ENCODE measurements at regions not wholly inside any gene's neighbourhood (a gene's known extent, or its start where the extent isn't known, plus 50 kb on each side); places are given as distances from the start of the nearest gene placed in this dataset.

DNA sequence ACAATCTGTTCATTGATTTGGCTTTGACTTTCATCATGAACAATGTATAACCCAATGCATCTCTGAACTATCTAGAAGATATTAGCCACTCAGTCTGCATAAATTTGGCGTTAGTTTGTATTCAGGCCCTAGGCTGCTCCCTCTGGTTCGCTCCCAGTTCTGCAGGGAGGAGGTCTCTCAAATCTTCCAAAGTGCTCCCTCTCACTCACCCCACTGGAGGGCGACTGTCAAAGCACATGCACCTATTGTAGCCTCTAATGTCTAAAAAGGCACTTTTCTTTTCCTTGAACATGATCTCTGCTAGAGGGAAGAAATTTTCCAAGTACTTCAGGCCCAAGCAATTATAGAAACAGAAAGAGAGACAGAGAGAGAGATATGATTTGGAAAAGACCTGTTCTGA is 291.5 kb downstream of the TDRD15 start:
- Histone ChIP-seq H3K4me1 (peaks cover 9% of the 10 kb centered on the region), H3K79me2 (ENCODE audit: low read depth) (no peaks in the 10 kb centered on the region), H2AFZ (replicated peaks) (no peak overlapping the region), H4K20me1 (ENCODE audit: low read depth) (no peaks in the 10 kb centered on the region), H3K9ac (no peak overlapping the region), H3K9me3 (ENCODE audit: low read depth) (no peaks in the 10 kb centered on the region), H3K27me3 (no peaks in the 10 kb centered on the region), H3K27ac (no peak overlapping the region), H3K36me3 (no peaks in the 10 kb centered on the region), H3K4me3 (no peak overlapping the region), H3K4me2 (no peak overlapping the region), H3F3A (ENCODE audit: low read depth) (no peaks in the 10 kb centered on the region)
- Mint-ChIP-seq H3K27ac (no peak overlapping the region), H3K9me3 (peaks cover 4% of the 10 kb centered on the region), H3K4me3 (no peak overlapping the region), H3K36me3 (no peaks in the 10 kb centered on the region), H3K4me1 (peaks cover 12% of the 10 kb centered on the region), H3K27me3 (ENCODE audit: insufficient read depth, low read depth) (no peaks in the 10 kb centered on the region)
- peak; percentile 43 for DNase-seq (ENCODE audit: low spot score)
- no peak for TF ChIP-seq EZH2 (IDR thresholded peaks at IDR 0.05)
- TF ChIP-seq EZH2phosphoT487 (IDR thresholded peaks at IDR 0.05) = no peak
- TF ChIP-seq, protein P1, sequence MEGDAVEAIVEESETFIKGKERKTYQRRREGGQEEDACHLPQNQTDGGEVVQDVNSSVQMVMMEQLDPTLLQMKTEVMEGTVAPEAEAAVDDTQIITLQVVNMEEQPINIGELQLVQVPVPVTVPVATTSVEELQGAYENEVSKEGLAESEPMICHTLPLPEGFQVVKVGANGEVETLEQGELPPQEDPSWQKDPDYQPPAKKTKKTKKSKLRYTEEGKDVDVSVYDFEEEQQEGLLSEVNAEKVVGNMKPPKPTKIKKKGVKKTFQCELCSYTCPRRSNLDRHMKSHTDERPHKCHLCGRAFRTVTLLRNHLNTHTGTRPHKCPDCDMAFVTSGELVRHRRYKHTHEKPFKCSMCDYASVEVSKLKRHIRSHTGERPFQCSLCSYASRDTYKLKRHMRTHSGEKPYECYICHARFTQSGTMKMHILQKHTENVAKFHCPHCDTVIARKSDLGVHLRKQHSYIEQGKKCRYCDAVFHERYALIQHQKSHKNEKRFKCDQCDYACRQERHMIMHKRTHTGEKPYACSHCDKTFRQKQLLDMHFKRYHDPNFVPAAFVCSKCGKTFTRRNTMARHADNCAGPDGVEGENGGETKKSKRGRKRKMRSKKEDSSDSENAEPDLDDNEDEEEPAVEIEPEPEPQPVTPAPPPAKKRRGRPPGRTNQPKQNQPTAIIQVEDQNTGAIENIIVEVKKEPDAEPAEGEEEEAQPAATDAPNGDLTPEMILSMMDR (IDR thresholded peaks at IDR 0.05) = peak; percentile 52

- Histone ChIP-seq H3K4me3 (no peak overlapping the region), H3K9me3 (ENCODE audit: low read depth) (no peaks in the 10 kb centered on the region), H3K4me1 (peaks cover 9% of the 10 kb centered on the region), H3K4me2 (no peak overlapping the region), H2AFZ (replicated peaks) (no peak overlapping the region), H3K36me3 (no peaks in the 10 kb centered on the region), H3K27me3 (no peaks in the 10 kb centered on the region), H3F3A (ENCODE audit: low read depth) (no peaks in the 10 kb centered on the region), H4K20me1 (ENCODE audit: low read depth) (no peaks in the 10 kb centered on the region), H3K27ac (no peak overlapping the region), H3K9ac (no peak overlapping the region), H3K79me2 (ENCODE audit: low read depth) (no peaks in the 10 kb centered on the region)
- H3K36me3 Mint-ChIP-seq = no peaks in the 10 kb centered on the region
- H3K27ac Mint-ChIP-seq = no peak overlapping the region
- peaks cover 12% of the 10 kb centered on the region for H3K4me1 Mint-ChIP-seq
- TF ChIP-seq, protein P1 (IDR thresholded peaks at IDR 0.05) = no peak
- TF ChIP-seq EZH2 (IDR thresholded peaks at IDR 0.05) (no peak), EZH2phosphoT487 (IDR thresholded peaks at IDR 0.05) (no peak)
- H3K27me3 Mint-ChIP-seq (ENCODE audit: insufficient read depth, low read depth) = no peaks in the 10 kb centered on the region
- no peak for DNase-seq (ENCODE audit: low spot score)
- peaks cover 4% of the 10 kb centered on the region for H3K9me3 Mint-ChIP-seq
- no peak overlapping the region for H3K4me3 Mint-ChIP-seq
These were observed 292.5 kb downstream of the TDRD15 start for GRCh38 chr2:21416226-21416625.

DNA sequence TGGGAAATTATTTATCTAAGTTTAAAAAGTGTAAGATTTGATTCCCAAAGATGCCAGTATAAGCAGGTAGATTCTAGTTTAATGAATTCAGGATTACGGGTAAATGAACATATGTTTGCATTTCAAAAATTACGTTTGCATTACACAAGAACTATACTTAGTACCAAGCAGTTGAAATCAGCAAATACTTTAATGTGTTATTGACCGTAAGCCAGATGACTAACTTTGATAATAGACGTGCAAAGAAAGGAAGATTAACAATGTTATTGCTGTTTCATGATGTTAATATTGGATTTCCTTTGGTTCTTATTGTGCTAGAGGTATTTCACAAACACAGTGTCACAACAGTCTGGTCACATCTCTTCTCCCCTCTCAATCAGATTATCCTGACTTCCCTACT is 294.7 kb downstream of the TDRD15 start:
- Histone ChIP-seq H3K27ac (no peak overlapping the region), H4K20me1 (ENCODE audit: low read depth) (no peaks in the 10 kb centered on the region), H3K4me1 (no peaks in the 10 kb centered on the region)

More for the DNA sequence above, 294.7 kb downstream of the TDRD15 start:
- no peaks in the 10 kb centered on the region for H3K36me3 ChIP-seq
- Mint-ChIP-seq H3K27me3 (ENCODE audit: insufficient read depth, low read depth) (peaks cover 3% of the 10 kb centered on the region), H3K36me3 (no peaks in the 10 kb centered on the region), H3K4me3 (no peak overlapping the region), H3K27ac (no peak overlapping the region), H3K4me1 (peaks cover under 1% of the 10 kb centered on the region), H3K9me3 (peaks cover 4% of the 10 kb centered on the region)
- H3K9ac ChIP-seq = no peak overlapping the region
- no peak for TF ChIP-seq EZH2phosphoT487 (IDR thresholded peaks at IDR 0.05)
- no peak for TF ChIP-seq EZH2 (IDR thresholded peaks at IDR 0.05)
- TF ChIP-seq, protein P1 (IDR thresholded peaks at IDR 0.05) = no peak
- no peak overlapping the region for H2AFZ ChIP-seq (replicated peaks)
- H3K79me2 ChIP-seq (ENCODE audit: low read depth) = no peaks in the 10 kb centered on the region
- no peak overlapping the region for H3K4me3 ChIP-seq
- no peak for DNase-seq (ENCODE audit: low spot score)
- H3K9me3 ChIP-seq (ENCODE audit: low read depth) = no peaks in the 10 kb centered on the region
- no peaks in the 10 kb centered on the region for H3K27me3 ChIP-seq
- no peaks in the 10 kb centered on the region for H3F3A ChIP-seq (ENCODE audit: low read depth)
- no peak overlapping the region for H3K4me2 ChIP-seq
